HG02981 (cell line): ENCODE measurements at regions not wholly inside any gene's neighbourhood (a gene's known extent, or its start where the extent isn't known, plus 50 kb on each side); places are given as distances from the start of the nearest gene placed in this dataset.
"Not testable (repeated sequence)": the region's sequence is repeated elsewhere in the genome, so short reads cannot be mapped to it uniquely, and the experiment has no call there.

ENCODE experiments used
- ATAC-seq: cut with Tn5 transposase; IDR thresholded peaks from one replicate; pipeline ENCODE4 v1.9.1; 2021; ENCODE audit warnings: mild to moderate bottlenecking, moderate library complexity; ENCODE audit not compliant: unreplicated experiment

DNA sequence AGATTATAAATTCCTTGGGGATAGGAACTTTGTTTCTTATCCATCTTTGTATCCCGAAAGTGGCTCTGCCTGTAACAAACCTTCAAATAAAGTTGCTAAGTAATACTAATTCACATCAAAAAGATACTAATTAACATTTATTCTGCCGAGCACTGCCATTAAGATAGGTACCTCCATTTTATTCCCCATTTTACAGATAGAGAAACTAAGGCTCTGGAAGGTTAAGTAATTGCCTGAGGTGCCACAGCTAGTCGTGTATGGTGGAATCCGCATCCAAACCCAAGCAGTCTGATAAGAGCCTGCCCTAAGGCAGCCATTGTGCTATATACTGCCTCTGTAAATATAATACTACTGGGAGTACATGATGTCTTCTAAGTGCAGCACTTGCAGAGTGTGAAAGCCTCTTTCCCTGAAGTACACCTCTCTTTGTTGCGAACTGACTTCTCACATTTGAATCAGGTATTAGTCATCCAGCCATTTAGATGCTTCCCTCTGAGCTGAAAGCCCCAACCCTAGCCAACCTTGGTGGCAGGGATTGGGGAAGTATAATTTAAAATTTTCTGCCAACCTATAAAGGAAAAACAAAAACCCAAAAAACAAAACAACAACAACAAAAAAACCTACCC is 78.5 kb upstream of the CHD2 start:
- no peak for ATAC-seq

DNA sequence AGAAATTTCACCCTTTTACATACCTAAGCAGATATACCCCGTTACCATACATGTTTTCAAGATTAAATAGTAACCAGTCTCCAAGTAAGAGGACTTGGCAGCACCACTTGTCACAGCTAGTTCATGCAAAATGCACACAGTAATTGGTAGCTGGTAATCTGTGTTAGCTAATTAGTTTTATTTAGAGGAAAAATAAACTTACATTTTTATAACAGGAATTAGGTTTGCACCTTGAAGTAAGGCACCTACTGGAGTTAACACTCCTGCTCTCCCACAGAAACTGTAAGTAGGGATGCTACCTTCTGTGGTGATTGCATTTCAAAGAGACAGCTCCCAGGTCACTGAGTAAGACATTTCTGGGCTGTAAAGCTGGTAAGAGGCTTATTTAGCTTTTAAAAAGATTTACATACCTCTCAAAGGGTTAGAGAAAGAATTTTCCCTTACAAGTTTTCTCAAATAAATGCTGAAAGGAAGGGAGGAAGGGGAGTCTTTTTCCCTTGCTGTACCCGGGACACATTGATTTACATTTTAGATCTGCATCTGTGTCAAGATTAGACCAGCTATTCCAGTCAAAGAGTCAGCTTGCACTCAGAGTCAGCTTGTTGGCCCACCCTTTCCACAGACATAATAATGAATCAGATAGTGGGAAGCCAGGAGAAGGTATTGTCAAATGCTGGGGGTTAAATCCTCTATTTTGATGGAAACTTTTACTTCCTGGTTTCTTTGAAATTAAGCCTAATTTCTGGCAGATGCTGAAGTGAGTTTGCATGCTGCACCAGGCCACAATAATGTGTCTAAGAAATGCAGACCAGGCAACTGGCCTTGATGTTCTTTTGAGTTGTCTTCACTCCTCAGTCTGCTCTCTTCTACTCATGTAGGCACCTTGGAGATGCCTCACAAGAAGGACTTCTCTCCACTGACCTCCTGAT is 77.6 kb upstream of the CHD2 start:
- ATAC-seq = no peak

DNA sequence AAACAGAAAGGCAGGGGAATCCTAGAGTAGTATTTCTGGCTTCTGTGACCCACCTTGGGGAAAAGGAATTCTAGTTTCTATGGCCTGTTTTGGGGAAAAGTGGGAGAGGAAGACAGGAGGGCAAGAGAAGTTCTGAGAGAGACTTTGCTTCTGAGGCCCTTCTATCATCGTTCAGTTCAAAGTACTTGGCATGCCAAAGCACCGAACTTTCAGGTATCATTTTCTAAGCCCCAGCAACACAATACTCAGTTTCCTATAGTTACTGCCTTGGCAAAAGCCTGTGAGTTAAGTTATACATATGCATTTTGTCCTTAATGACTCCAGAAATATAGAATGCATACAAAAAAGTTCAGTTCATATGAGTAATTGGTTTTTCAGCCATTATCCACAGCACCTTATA is 74.1 kb upstream of the CHD2 start:
- ATAC-seq = no peak

DNA sequence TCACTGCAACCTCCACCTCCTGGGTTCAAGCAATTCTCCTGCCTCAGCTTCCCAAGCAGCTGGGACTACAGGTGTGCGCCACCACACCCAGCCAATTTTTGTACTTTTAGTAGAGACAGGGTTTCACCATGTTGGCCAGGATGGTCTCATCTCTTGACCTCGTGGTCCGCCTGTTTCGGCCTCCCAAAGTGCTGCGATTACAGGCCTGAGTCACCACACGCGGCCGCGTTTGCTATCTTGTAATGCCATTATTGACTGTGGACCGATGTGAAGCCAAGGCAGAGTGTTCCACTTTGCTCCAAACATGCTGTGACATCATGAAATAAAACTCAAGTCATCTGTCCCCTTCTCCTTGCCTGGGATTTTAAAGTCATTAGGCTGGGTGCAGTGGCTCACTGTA is 72.1 kb upstream of the CHD2 start:
- ATAC-seq = not testable (repeated sequence)

DNA sequence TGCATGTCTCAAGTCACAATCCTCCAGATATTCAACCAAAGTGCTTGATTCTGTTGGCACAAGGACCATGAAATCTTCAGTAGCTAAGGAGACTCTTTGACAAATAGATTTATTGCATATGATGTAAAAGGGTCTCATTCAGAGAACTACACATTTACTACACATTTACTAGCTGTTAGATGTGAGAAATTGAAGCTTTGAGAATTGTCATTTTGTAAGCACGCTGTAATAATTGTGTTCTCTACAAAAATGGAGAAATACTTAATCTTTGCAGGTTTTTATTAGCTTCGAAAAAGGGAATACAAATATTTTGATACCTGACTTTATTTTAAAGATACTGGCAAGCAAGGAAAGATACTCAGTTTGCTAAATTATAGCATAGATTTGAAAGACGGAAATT is 70.2 kb upstream of the CHD2 start:
- no peak for ATAC-seq

DNA sequence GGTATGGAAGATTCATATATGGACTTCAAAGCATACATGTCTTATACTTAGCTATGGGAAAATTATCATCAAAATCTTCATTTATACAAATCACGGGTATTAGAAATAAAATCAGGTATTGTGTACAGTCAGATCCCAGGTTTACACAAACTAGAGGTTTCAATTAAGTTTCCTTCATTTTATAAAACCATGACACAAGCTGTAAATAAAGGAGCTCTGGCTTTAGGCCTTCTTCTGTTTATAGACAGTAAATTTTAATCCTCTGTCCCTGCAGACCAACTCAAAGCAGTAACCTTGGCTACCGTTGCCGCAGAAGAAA is 68.8 kb upstream of the CHD2 start:
- no peak for ATAC-seq

DNA sequence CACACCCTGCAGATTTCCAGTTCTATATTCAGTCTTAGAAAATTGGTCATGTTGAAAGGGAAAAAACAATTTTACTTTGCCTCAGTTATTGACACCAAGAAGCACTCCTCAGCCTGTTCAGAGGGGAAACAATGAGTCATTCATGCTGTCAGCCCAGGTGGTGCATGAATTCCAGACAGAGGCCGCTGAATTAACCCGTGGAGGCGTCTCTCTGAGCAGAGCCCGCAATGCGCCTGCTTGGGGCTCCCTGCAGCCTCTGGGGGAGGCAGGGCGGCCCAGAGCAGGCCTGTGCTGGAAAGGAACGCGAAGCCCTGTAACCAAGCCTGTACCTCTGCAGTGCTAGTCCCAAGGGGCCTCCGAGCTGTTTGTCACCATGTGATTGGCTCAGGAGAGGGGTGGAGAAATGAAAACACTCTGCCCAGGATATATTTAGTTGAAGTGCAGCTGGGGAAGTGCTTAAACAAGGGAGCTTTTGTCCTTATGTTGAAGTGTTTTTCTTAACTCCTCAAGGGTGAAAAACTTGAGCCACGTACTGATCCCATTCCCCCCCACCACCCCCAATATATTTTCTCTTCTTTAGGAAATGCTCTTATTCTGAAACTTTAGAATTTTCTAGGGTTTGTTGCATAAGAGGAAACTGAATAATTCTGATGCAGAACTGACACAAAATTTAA is 68.3 kb upstream of the CHD2 start:
- ATAC-seq = peak; percentile 96

DNA sequence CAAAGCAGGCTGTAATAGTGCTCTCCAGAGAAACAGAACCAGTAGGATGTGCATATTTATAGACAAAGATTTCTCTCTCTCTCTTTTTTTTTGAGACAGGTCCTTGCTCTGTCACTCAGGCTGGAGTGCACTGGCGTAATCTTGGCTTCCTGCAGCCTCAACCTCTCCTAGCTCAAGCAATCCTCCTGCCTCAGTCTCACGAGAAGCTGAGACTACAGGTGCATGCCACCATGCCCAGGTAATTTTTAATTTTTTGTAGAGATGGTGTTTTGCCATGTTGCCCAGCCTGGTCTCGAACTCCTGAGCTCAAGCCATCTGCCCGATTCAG is 67.1 kb upstream of the CHD2 start:
- ATAC-seq = no peak

DNA sequence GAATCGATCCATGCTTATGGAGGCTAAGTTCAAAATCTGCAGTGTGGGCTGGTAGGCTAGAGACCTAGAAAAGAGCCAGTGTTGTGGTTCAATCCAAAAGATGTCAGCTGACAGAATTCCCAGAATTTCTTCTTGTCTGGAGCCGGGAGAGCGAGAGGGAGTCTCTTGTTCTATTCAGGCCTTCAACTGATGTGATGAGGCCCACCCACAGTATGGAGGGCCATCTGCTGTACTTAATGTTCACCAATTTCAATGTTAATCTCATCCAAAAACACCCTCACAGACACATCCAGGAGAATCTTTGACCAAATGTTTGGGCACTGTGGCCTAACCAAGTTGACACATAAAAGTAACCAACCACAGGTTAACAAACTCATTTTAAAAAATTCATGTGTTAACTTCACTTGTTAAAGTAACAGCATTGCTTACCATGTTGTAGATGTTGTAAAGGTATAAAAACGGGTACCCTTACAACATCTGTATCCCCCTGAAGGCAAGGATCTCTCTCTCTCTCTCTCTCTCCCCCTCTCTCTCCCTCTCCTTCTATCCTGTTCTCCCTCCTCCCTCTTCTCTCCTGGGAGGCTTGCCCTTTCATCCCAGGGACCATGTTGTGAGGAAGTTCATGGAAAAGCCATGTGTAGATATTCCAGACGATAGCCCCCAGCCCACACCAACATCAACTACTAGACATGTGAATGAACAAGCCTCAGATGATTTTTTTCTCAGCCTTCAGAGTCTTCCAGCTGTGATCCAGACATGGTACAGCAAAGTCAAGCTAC is 66.4 kb upstream of the CHD2 start:
- no peak for ATAC-seq

DNA sequence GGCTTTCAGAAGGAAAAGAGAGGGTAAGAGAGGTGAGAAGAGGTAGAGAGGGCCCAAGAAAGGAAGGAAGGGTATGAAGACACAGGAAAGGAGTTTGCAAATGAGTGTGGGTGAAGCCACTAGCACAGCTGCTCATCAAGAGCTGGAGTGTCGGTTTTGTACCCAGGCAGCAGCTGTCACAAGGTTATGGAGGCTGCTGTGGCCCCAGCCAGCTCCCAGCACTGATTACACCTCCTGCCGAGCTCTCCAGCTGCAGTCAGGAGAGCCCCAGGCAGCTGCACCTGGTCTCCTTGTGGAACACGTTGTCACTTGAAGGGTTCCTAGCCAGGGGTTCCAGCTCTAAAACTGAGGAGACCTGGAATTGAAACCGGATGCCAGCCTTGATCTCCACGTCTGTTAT is 60.4 kb upstream of the CHD2 start:
- peak; percentile 86 for ATAC-seq

DNA sequence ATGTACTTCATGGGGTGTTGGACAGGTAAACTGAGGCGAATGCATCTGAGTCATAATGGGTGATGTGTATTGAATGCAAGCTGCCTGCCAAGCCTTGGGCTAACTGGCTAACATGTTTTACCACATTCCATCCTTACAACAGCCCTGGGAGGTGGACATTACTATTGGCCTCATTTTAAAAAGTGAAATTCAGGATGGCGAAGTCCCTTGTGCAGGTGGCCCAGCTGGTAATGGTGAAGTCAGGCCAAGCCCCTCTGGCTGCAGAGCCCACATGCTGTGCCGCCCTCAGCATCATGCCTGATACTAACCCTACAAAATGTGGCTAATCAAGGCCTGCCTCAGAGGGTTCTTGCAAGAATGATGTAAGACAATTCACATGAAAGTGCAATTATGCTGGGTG is 60.0 kb upstream of the CHD2 start:
- no peak for ATAC-seq

DNA sequence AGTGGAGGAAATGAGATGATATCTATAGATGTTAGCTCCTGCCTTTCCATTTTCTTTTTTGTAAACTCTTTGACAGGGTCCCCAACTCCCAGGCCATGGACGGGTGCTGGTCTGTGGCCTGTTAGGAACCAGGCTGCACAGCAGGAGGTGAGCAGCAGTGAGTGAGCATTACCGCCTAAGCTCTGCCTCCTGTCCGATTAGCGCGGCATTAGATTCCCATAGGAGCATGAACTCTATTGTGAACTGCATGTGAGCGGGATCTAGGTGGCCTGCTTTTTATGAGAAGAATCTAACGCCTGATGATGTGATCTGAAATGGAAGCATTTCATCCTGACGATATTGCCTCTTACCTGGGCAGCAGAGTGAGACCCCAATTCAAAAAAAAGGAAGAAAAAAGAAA is 56.8 kb upstream of the CHD2 start:
- ATAC-seq = no peak

DNA sequence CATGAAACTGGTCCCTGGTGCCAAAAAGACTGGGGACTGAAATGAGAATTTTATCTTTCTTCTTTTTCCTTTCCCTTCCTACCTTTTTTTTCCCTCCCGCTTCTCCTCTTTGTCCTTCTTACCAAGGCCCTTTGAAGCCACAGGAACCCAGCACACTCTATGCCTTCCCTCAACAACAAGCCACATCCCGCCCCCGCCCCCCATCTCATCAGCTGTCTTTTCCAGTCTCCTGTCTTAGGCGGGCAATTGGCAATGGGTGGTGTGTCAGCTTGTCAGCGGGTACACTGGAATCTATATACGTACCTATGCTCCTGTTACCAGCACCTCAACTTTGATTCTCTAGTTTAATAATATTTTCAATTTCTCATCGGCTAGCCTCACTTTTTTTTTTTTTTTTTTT is 56.3 kb upstream of the CHD2 start:
- ATAC-seq = no peak

DNA sequence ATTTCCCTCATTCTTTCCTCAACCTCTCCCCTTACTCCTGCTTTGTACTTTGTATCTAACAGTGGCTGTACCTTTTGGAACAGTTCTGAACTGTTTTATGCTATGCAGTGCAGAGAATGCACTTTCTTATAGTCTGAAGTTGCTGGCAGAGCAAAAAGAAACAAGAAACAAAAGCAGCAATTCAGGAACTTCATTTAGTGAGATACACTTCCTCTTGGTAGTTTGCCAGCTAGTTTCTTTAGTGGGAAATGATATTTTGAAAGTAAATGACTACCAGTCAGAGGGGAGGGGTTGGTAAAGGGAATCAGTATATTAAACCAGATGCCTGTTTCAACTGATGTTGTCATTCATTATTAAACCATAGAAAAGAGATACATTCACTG is 55.0 kb upstream of the CHD2 start:
- ATAC-seq = peak; percentile 72

DNA sequence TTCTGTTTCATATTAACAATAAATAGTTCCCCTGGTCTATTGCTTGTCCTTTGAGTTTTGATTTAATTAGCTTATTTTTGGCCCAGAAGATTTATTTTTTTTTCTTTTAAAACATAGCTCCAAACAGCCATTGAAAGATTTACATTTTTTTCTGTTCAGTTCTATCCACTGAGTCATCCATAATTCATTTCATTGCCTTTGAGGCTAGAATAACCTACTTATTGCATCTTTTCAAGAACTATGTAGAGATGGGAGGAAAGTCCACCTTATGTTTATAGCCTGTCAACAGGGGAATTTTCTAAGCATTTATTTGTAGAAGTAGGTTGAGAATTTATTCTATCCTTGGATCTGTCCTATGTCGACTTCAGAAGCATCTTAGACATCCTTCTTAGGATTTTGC is 53.4 kb upstream of the CHD2 start:
- ATAC-seq = no peak

DNA sequence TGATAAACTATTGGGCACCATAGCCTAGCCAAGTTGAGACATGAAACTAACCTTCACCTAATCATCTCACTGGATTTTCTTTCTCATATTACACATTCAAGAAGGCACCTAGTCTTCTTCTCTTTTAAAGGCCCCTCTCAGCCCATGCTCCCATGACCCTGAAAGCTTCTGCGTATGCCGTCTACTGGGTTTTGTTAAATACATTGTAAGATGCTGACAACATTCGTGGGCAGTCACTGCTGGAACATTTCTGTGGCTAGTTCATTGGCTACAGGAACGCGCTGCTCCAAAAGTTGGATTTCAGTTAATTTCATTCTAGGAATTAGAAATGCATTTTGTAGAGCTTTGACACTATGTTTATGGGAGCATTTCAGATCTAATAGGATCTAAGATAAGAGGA is 52.3 kb upstream of the CHD2 start:
- no peak for ATAC-seq

DNA sequence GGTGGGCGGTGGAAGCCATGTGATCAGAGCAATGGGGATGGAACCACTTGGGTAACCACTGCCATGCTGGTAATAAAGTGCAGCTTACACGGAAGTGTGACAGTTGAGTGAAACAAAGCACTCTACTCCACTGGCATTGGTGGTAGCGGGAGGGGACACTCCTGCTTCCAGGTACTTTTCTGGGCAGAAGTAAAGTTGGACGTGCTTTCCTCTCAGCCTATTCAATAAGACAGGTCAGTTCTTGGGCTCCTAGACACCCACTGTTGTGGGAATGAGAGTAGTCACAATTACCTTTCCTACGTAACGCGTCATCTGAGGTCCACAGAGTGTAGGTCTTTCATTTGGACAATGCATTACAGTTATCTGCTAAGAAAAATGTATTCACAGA is 51.7 kb upstream of the CHD2 start:
- ATAC-seq = no peak

DNA sequence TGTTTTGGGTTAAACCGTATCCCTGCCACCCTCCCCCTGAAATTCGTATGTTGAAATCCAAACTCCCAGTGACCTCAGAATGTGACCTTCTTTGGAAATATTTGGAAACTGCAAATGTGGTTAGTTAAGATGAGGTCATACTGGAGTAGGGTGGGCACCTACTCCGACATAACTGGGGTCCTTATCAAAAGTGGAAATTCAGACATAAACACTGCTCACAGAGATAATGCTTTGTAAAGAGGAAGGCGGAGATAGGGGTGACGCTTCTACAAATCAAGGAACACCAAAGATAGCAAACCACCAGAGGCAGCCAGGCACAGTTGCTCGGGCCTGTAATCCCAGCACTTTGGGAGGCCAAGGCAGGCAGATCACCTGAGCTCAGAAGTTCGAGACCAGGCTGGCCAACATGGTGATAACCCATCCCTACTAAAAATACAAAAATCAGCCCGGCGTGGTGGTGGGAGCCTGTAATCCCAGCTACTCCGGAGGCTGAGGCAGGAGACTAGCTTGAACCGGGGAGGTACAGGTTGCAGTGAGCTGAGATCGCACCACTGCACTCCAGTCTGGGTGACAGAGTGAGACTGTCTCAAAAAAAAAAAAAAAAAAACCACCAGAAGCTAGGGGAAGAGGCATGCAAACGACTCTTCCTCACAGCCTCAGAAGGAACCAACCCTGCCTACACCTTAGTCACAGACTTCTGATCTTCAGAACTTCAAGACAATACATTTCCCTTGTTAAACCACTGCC is 51.1 kb upstream of the CHD2 start:
- ATAC-seq = no peak

DNA sequence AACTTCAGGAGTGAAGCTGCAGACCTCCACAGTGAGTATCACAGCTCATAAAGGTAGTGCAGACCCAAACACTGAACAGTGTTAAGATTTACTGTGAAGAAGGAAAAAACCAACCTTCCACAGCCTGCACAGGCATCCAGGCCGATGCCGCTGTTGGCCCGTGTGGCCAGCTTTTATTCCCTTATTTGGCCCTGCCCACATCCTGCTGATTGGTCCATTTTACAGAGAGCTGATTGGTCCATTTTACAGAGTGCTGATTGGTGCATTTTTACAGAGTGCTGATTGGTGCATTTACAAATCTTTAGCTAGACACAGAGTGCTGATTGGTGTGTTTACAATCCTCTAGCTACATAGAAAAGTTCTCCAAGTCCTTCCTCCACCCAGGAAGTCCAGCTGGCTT is 49.9 kb upstream of the CHD2 start:
- ATAC-seq = not testable (repeated sequence)
